Gastrocnemius medialis (tissue), 4 donors: ENCODE measurements at regions not wholly inside any gene's neighbourhood (a gene's known extent, or its start where the extent isn't known, plus 50 kb on each side); places are given as distances from the start of the nearest gene placed in this dataset.

ENCODE experiments used
- ATAC-seq, 2 donors: fragments of 150-250 bp; one replicate each; pipeline ENCODE4 v1.9.1; 2016
- DNase-seq, 2 donors: peaks; one replicate each; pipeline ENCODE4 v3.0.0-alpha.2; 2019
- H3K27ac ChIP-seq, 4 donors: fragments of 200-600 bp; sonication (generic); 1 replicate in 1 of 4; 2 replicates in 3 of 4; pipeline ENCODE4 v1.5.1; 2016 to 2018; ENCODE audit warnings: mild to moderate bottlenecking in 2 of 4, moderate library complexity in 1 of 4
- H3K27me3 ChIP-seq, 3 donors: fragments of 200-600 bp; sonication (generic) in 2 of 3; 1 replicate in 1 of 3; 2 replicates in 2 of 3; pipeline versions ENCODE4 v1.5.1 to v1.6.0; 2016 to 2019; ENCODE audit warnings: mild to moderate bottlenecking in 1 of 3, moderate library complexity in 1 of 3
- H3K36me3 ChIP-seq, 2 donors: fragments of 200-600 bp; sonication (generic) in 1 of 2; one replicate each; pipeline ENCODE4 v1.5.1; 2017 to 2018
- H3K4me1 ChIP-seq, 2 donors: fragments of 200-600 bp; sonication (generic) in 1 of 2; one replicate each; pipeline ENCODE4 v1.5.1; 2016 to 2017; ENCODE audit warnings: mild to moderate bottlenecking in 2 of 2
- H3K4me3 ChIP-seq, 4 donors: fragments of 200-600 bp; sonication (generic) in 3 of 4; 1 replicate in 1 of 4; 2 replicates in 3 of 4; pipeline ENCODE4 v1.5.1; 2016 to 2019; ENCODE audit warnings: mild to moderate bottlenecking in 2 of 4
- H3K9me3 ChIP-seq, 3 donors: fragments of 200-600 bp; sonication (generic) in 2 of 3; 1 replicate in 1 of 3; 2 replicates in 2 of 3; pipeline ENCODE4 v1.5.1; 2016 to 2019
- CTCF ChIP-seq, 5 experiments: fragments of 450-650 bp in 3 of 5; fragments of 200-600 bp in 2 of 5; sonication (generic) in 2 of 5; IDR thresholded peaks in 4 of 5; conservative IDR thresholded peaks in 1 of 5; 1 replicate in 4 of 5; 2 replicates in 1 of 5; pipeline ENCODE4 v1.5.1; 2016 to 2019; ENCODE audit warnings: antibody characterized with exemption in 5 of 5, mild to moderate bottlenecking in 3 of 5, moderate library complexity in 3 of 5
- POLR2A ChIP-seq, 2 donors: fragments of 450-650 bp; IDR thresholded peaks; one replicate each; pipeline ENCODE4 v1.6.1; 2017; ENCODE audit warnings: antibody characterized with exemption in 2 of 2, mild to moderate bottlenecking in 2 of 2, moderate library complexity in 2 of 2
- in situ Hi-C, 4 donors: fragments of 200-750 bp; cut with MboI; loops; one replicate each; pipeline versions ENCODE4 v1.15.0 to v1.8.0; 2017; ENCODE audit warnings: low sequenced_read_pairs in 4 of 4
- intact Hi-C: fragments of 100-400 bp; cut with DNase I; formaldehyde crosslinking; loops from one replicate; pipeline ENCODE4 v1.15.1; 2023; ENCODE audit warnings: low total_unique reads

GRCh38 chr5:50559955-50560354 lies 106.5 kb upstream of the PARP8 start:
- H3K27me3 ChIP-seq = no peaks in the 10 kb centered on the region
- no peak overlapping the region for H3K27ac ChIP-seq
- TF ChIP-seq CTCF (IDR thresholded peaks at IDR 0.05 in 4 of 5, conservative IDR thresholded peaks at IDR 0.05 in 1 of 5) (no peak), POLR2A (IDR thresholded peaks at IDR 0.05) (no peak)
- H3K4me1 ChIP-seq = no peaks in the 10 kb centered on the region
- ATAC-seq (no peak), DNase-seq (no peak)
- H3K36me3 ChIP-seq = no peaks in the 10 kb centered on the region
- no peaks in the 10 kb centered on the region for H3K9me3 ChIP-seq
- no peak overlapping the region for H3K4me3 ChIP-seq
- in situ Hi-C loops (no loop called here), intact Hi-C loops (no loop called here)

GRCh38 chr5:50562694-50563093 lies 103.7 kb upstream of the PARP8 start:
- intact Hi-C loops (no loop called here), in situ Hi-C loops (no loop called here)
- Histone ChIP-seq H3K36me3 (no peaks in the 10 kb centered on the region), H3K9me3 (no peaks in the 10 kb centered on the region), H3K4me3 (no peak overlapping the region), H3K4me1 (no peaks in the 10 kb centered on the region), H3K27ac (no peak overlapping the region), H3K27me3 (peaks cover 0 to 3% (median 0%) of the 10 kb centered on the region in 3 donors)
- TF ChIP-seq CTCF (IDR thresholded peaks at IDR 0.05 in 4 of 5, conservative IDR thresholded peaks at IDR 0.05 in 1 of 5) = no peak
- TF ChIP-seq POLR2A (IDR thresholded peaks at IDR 0.05) = no peak
- ATAC-seq (no peak), DNase-seq (no peak)

GRCh38 chr5:50564079-50564478 lies 102.4 kb upstream of the PARP8 start:
- Histone ChIP-seq H3K4me3 (no peak overlapping the region), H3K27ac (no peak overlapping the region), H3K9me3 (no peaks in the 10 kb centered on the region), H3K36me3 (no peaks in the 10 kb centered on the region), H3K4me1 (no peaks in the 10 kb centered on the region), H3K27me3 (peaks cover 0 to 3% (median 0%) of the 10 kb centered on the region in 3 donors)
- in situ Hi-C loops = no loop called here
- intact Hi-C loops = no loop called here
- TF ChIP-seq POLR2A (IDR thresholded peaks at IDR 0.05) (no peak), CTCF (IDR thresholded peaks at IDR 0.05 in 4 of 5, conservative IDR thresholded peaks at IDR 0.05 in 1 of 5) (no peak)
- ATAC-seq (no peak), DNase-seq (no peak)

GRCh38 chr5:50564558-50564957 lies 101.9 kb upstream of the PARP8 start:
- in situ Hi-C loops (no loop called here), intact Hi-C loops (no loop called here)
- Histone ChIP-seq H3K27ac (no peak overlapping the region), H3K4me1 (no peaks in the 10 kb centered on the region), H3K4me3 (no peak overlapping the region), H3K36me3 (no peaks in the 10 kb centered on the region), H3K9me3 (no peaks in the 10 kb centered on the region), H3K27me3 (peaks cover 0 to 3% (median 0%) of the 10 kb centered on the region in 3 donors)
- DNase-seq = no peak
- ATAC-seq = no peak
- no peak for TF ChIP-seq POLR2A (IDR thresholded peaks at IDR 0.05)
- TF ChIP-seq CTCF (IDR thresholded peaks at IDR 0.05 in 4 of 5, conservative IDR thresholded peaks at IDR 0.05 in 1 of 5) = no peak

GRCh38 chr5:50574121-50574520 lies 92.3 kb upstream of the PARP8 start:
- Histone ChIP-seq H3K9me3 (peaks cover 0 to 3% (median 0%) of the 10 kb centered on the region in 3 donors), H3K4me3 (no peak overlapping the region), H3K4me1 (no peaks in the 10 kb centered on the region), H3K27me3 (no peaks in the 10 kb centered on the region), H3K36me3 (no peaks in the 10 kb centered on the region), H3K27ac (no peak overlapping the region)
- no peak for TF ChIP-seq CTCF (IDR thresholded peaks at IDR 0.05 in 4 of 5, conservative IDR thresholded peaks at IDR 0.05 in 1 of 5)
- no peak for TF ChIP-seq POLR2A (IDR thresholded peaks at IDR 0.05)
- ATAC-seq (no peak), DNase-seq (no peak)
- in situ Hi-C loops (no loop called here), intact Hi-C loops (no loop called here)
